HepG2 (cell line): ENCODE measurements at regions not wholly inside any gene's neighbourhood (a gene's known extent, or its start where the extent isn't known, plus 50 kb on each side); places are given as distances from the start of the nearest gene placed in this dataset.

ENCODE experiments used
- ATAC-seq: fragments of 200-7000 bp; cut with Tn5 transposase; 3 replicates; pipeline ENCODE4 v1.9.1; 2020; ENCODE audit warnings: mild to moderate bottlenecking, moderate library complexity
- BruUV-seq: library from RNA; stranded (reverse); fragments of 400-500 nt; replicated peaks from 2 replicates; lab custom pipeline; 2021; lab: Mats Ljungman, UMichigan
- CTCF ChIA-PET: fragments of 300-600 bp; formaldehyde crosslinking; extraction: SDS; loops from one replicate; lab custom pipeline; 2021; ENCODE audit warnings: low total read pairs, inconsistent platforms, low intra/inter-chr PET ratio; lab: Yijun Ruan, JAX
- POLR2A ChIA-PET: fragments of 350-600 bp; sonication (Branson Sonifier 250); formaldehyde crosslinking; loops from one replicate; lab custom pipeline; 2020; ENCODE audit warnings: antibody characterized with exemption, inconsistent platforms; lab: Yijun Ruan, JAX
- DNase-seq: peaks from one replicate; pipeline ENCODE4 v3.0.0-alpha.2; 2015; ENCODE audit warnings: low spot score
- FAIRE-seq: peaks from 3 replicates; lab custom pipeline; 2011; peaks lifted over from hg19 to GRCh38; lab: Jason Lieb, UNC
- H2AFZ ChIP-seq: one replicate; pipeline ENCODE4 v1.6.1; 2011; ENCODE audit warnings: low read length, inconsistent platforms
- H3K27ac ChIP-seq: fragments of 300-600 bp; 3 replicates; pipeline ENCODE4 v1.8.0; 2011; ENCODE audit warnings: mixed run types, mild to moderate bottlenecking, mixed read lengths, low read length, inconsistent platforms; ENCODE audit not compliant: insufficient read depth; ENCODE audit errors: extremely low read length
- H3K27me3 ChIP-seq, 2 experiments: fragments of 200-600 bp in 1 of 2; 2 replicates in 1 of 2; 3 replicates in 1 of 2; pipeline versions ENCODE4 v1.6.0 to v1.8.0; 2011; ENCODE audit warnings: low read length in 2 of 2, mild to moderate bottlenecking in 2 of 2, moderate library complexity in 2 of 2, inconsistent platforms in 1 of 2; ENCODE audit not compliant: insufficient read depth in 2 of 2, control insufficient read depth in 1 of 2
- H3K36me3 ChIP-seq, 2 experiments: fragments of 200-600 bp in 1 of 2; replicated peaks in 1 of 2; 2 replicates in 1 of 2; 3 replicates in 1 of 2; pipeline versions ENCODE4 v1.5.1 to v1.8.0; 2011; ENCODE audit warnings: low read length in 2 of 2, inconsistent platforms in 1 of 2; ENCODE audit not compliant: insufficient read depth in 2 of 2, control insufficient read depth in 1 of 2
- H3K4me1 ChIP-seq: 2 replicates; pipeline ENCODE4 v1.5.1; 2012; ENCODE audit warnings: low read length, inconsistent platforms; ENCODE audit not compliant: insufficient read depth
- H3K4me2 ChIP-seq: 2 replicates; pipeline ENCODE4 v1.6.0; 2011; ENCODE audit warnings: low read depth, low read length, inconsistent platforms
- H3K4me3 ChIP-seq, 3 experiments: fragments of 200-600 bp in 1 of 3; sonication (generic), shearing (Covaris generic) in 1 of 3; replicated peaks in 1 of 3; 2 replicates each; pipeline ENCODE4 v1.5.1; 2011 to 2016; ENCODE audit warnings: low read length in 3 of 3, inconsistent platforms in 2 of 3, low read depth in 2 of 3, mild to moderate bottlenecking in 2 of 3, control low read depth in 1 of 3, mixed read lengths in 1 of 3; ENCODE audit not compliant: insufficient read depth in 1 of 3
- H3K79me2 ChIP-seq: one replicate; pipeline ENCODE4 v1.6.1; 2011; ENCODE audit warnings: low read length, inconsistent platforms; ENCODE audit not compliant: insufficient read depth
- H3K9ac ChIP-seq: 2 replicates; pipeline ENCODE4 v1.6.0; 2011; ENCODE audit warnings: mild to moderate bottlenecking, low read depth, low read length, inconsistent platforms; ENCODE audit not compliant: insufficient read depth
- H3K9me3 ChIP-seq: 2 replicates; pipeline ENCODE4 v1.5.1; 2012; ENCODE audit warnings: mild to moderate bottlenecking, low read length
- H4K20me1 ChIP-seq: 2 replicates; pipeline ENCODE4 v1.6.0; 2011; ENCODE audit warnings: inconsistent platforms, mild to moderate bottlenecking, low read length, moderate library complexity; ENCODE audit not compliant: insufficient read depth
- CBX1 ChIP-seq: IDR thresholded peaks from one replicate; pipeline ENCODE4 v1.6.1; 2016; ENCODE audit warnings: antibody characterized with exemption, low read depth
- HDAC1 ChIP-seq: sonication (generic); formaldehyde crosslinking; IDR thresholded peaks from 2 replicates; pipeline ENCODE4 v1.5.1; 2020; ENCODE audit warnings: mild to moderate bottlenecking, missing genetic modification reagents
- KLF11 ChIP-seq: IDR thresholded peaks from 2 replicates; pipeline ENCODE4 v1.6.1; 2016; ENCODE audit warnings: missing compliant biosample characterization
- MTF2 ChIP-seq: sonication (generic); formaldehyde crosslinking; IDR thresholded peaks from 2 replicates; pipeline ENCODE4 v1.5.0; 2020; ENCODE audit warnings: missing genetic modification reagents, borderline replicate concordance
- NFKBIZ ChIP-seq: IDR thresholded peaks from 2 replicates; pipeline ENCODE4 v1.6.1; 2018; ENCODE audit warnings: missing genetic modification reagents, missing compliant biosample characterization
- NFRKB ChIP-seq: fragments of 450-650 bp; IDR thresholded peaks from 2 replicates; pipeline ENCODE4 v1.6.1; 2017
- WIZ ChIP-seq: sonication (generic); formaldehyde crosslinking; IDR thresholded peaks from 2 replicates; pipeline ENCODE4 v1.5.1; 2020; ENCODE audit warnings: mild to moderate bottlenecking, missing genetic modification reagents
- ZNF10 ChIP-seq: sonication (generic); formaldehyde crosslinking; IDR thresholded peaks from 2 replicates; pipeline ENCODE4 v1.4.0; 2020; ENCODE audit warnings: mild to moderate bottlenecking, low read depth, missing genetic modification reagents, borderline replicate concordance
- ZNF101 ChIP-seq: sonication (generic); formaldehyde crosslinking; IDR thresholded peaks from 2 replicates; pipeline ENCODE4 v1.4.0; 2020; ENCODE audit warnings: mild to moderate bottlenecking, low read depth, missing genetic modification reagents, borderline replicate concordance
- ZNF274 ChIP-seq: sonication (generic); formaldehyde crosslinking; IDR thresholded peaks from 2 replicates; pipeline ENCODE4 v1.5.1; 2020; ENCODE audit warnings: mild to moderate bottlenecking, missing genetic modification reagents
- ZNF660 ChIP-seq: sonication (generic); formaldehyde crosslinking; IDR thresholded peaks from 2 replicates; pipeline ENCODE4 v1.5.1; 2020; ENCODE audit warnings: mild to moderate bottlenecking, low read depth, missing genetic modification reagents, borderline replicate concordance
- ZNF780A ChIP-seq: sonication (generic); formaldehyde crosslinking; IDR thresholded peaks from 2 replicates; pipeline ENCODE4 v1.8.0; 2022; ENCODE audit warnings: mild to moderate bottlenecking, missing genetic modification reagents, moderate library complexity
- WGBS: methylation state at CpG from one replicate; pipeline ENCODE4 v1.1.6; 2017; ENCODE audit warnings: low lambda C conversion rate; 5-methylcytosine and 5-hydroxymethylcytosine counted together
- in situ Hi-C: cut with HindIII; loops from 2 replicates; pipeline ENCODE4 v1.10.0; 2017; ENCODE audit warnings: low pct_unique_long_range_greater_than_20kb; ENCODE audit not compliant: extremely low pct_ligation_motif_present
- intact Hi-C: fragments of 100-400 bp; cut with micrococcal nuclease; formaldehyde crosslinking; loops from one replicate; pipeline ENCODE4 v1.10.0; 2022; ENCODE audit not compliant: unreplicated experiment
- TF ChIP-seq, protein P1 (sequence below): sonication (generic); formaldehyde crosslinking; IDR thresholded peaks from 2 replicates; pipeline ENCODE4 v1.8.1; 2023; ENCODE audit warnings: mild to moderate bottlenecking, missing genetic modification reagents, borderline replicate concordance
- TF ChIP-seq, protein P2 (sequence below): sonication (generic); formaldehyde crosslinking; IDR thresholded peaks from 2 replicates; pipeline ENCODE4 v1.4.0; 2020; ENCODE audit warnings: low read depth, mild to moderate bottlenecking, missing genetic modification reagents
- TF ChIP-seq, protein P3 (sequence below): sonication (generic); formaldehyde crosslinking; IDR thresholded peaks from 2 replicates; pipeline ENCODE4 v1.4.0; 2020; ENCODE audit warnings: missing genetic modification reagents, mild to moderate bottlenecking, borderline replicate concordance
- TF ChIP-seq, protein P4 (sequence below): sonication (generic); formaldehyde crosslinking; IDR thresholded peaks from 2 replicates; pipeline ENCODE4 v1.5.1; 2020; ENCODE audit warnings: missing genetic modification reagents, mild to moderate bottlenecking, borderline replicate concordance

DNA sequence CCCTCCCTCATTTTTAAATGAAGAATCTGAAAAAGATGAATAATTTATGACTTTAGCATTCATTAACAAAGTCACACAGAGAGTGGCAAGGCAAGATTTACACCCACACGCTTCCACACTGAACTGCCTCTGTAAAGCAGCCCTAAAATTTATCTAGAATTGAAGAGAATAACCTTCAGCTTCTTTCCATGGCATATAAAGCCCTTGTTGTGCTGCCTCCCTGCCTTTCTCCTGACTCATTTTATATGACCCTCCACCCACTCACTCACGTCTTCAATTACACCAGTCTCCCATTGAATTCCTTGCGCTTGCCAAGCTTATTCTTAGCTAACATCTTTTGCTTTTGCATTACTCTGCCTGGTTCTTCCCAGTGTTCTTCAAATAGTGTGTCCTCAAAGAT, 2649.3 kb downstream of the PCDH7 start:
- CTCF ChIA-PET = no interaction called here
- POLR2A ChIA-PET = no interaction called here

More for the DNA sequence above, 2649.3 kb downstream of the PCDH7 start:
- no peaks in the 10 kb centered on the region for H3K79me2 ChIP-seq
- no TSS peak for BruUV-seq
- H3K9ac ChIP-seq = no peak overlapping the region
- H3K27ac ChIP-seq = no peak overlapping the region
- FAIRE-seq = no peak
- DNase-seq = no peak
- H3K4me2 ChIP-seq = no peak overlapping the region
- H3K4me1 ChIP-seq = no peaks in the 10 kb centered on the region
- H3K36me3 ChIP-seq = no peaks in the 10 kb centered on the region
- intact Hi-C loops (no loop called here), in situ Hi-C loops (no loop called here)
- H3K9me3 ChIP-seq = peaks cover 33% of the 10 kb centered on the region
- H2AFZ ChIP-seq = no peak overlapping the region
- no peak for TF ChIP-seq ZNF10 (CRISPR knock-in tag)
- TF ChIP-seq WIZ (CRISPR knock-in tag) = no peak
- TF ChIP-seq ZNF780A (CRISPR knock-in tag) = no peak
- TF ChIP-seq, protein P1, sequence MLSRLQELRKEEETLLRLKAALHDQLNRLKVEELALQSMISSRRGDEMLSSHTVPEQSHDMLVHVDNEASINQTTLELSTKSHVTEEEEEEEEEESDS (CRISPR knock-in tag) = no peak
- no peak for TF ChIP-seq ZNF274 (CRISPR knock-in tag)
- no peak for TF ChIP-seq ZNF660 (CRISPR knock-in tag)
- no peak for TF ChIP-seq KLF11 (CRISPR knock-in tag)
- TF ChIP-seq MTF2 = no peak
- TF ChIP-seq, protein P2, sequence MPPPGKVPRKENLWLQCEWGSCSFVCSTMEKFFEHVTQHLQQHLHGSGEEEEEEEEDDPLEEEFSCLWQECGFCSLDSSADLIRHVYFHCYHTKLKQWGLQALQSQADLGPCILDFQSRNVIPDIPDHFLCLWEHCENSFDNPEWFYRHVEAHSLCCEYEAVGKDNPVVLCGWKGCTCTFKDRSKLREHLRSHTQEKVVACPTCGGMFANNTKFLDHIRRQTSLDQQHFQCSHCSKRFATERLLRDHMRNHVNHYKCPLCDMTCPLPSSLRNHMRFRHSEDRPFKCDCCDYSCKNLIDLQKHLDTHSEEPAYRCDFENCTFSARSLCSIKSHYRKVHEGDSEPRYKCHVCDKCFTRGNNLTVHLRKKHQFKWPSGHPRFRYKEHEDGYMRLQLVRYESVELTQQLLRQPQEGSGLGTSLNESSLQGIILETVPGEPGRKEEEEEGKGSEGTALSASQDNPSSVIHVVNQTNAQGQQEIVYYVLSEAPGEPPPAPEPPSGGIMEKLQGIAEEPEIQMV (CRISPR knock-in tag) = no peak
- TF ChIP-seq HDAC1 (CRISPR knock-in tag) = no peak
- TF ChIP-seq, protein P3, sequence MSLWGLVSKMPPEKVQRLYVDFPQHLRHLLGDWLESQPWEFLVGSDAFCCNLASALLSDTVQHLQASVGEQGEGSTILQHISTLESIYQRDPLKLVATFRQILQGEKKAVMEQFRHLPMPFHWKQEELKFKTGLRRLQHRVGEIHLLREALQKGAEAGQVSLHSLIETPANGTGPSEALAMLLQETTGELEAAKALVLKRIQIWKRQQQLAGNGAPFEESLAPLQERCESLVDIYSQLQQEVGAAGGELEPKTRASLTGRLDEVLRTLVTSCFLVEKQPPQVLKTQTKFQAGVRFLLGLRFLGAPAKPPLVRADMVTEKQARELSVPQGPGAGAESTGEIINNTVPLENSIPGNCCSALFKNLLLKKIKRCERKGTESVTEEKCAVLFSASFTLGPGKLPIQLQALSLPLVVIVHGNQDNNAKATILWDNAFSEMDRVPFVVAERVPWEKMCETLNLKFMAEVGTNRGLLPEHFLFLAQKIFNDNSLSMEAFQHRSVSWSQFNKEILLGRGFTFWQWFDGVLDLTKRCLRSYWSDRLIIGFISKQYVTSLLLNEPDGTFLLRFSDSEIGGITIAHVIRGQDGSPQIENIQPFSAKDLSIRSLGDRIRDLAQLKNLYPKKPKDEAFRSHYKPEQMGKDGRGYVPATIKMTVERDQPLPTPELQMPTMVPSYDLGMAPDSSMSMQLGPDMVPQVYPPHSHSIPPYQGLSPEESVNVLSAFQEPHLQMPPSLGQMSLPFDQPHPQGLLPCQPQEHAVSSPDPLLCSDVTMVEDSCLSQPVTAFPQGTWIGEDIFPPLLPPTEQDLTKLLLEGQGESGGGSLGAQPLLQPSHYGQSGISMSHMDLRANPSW (CRISPR knock-in tag) = no peak
- TF ChIP-seq, protein P4, sequence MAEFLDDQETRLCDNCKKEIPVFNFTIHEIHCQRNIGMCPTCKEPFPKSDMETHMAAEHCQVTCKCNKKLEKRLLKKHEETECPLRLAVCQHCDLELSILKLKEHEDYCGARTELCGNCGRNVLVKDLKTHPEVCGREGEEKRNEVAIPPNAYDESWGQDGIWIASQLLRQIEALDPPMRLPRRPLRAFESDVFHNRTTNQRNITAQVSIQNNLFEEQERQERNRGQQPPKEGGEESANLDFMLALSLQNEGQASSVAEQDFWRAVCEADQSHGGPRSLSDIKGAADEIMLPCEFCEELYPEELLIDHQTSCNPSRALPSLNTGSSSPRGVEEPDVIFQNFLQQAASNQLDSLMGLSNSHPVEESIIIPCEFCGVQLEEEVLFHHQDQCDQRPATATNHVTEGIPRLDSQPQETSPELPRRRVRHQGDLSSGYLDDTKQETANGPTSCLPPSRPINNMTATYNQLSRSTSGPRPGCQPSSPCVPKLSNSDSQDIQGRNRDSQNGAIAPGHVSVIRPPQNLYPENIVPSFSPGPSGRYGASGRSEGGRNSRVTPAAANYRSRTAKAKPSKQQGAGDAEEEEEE = no peak
- TF ChIP-seq NFKBIZ = no peak
- TF ChIP-seq ZNF101 (CRISPR knock-in tag) = no peak
- TF ChIP-seq CBX1 = no peak
- TF ChIP-seq NFRKB = no peak
- H3K27me3 ChIP-seq = no peaks in the 10 kb centered on the region
- no peak for ATAC-seq
- WGBS = 15% methylated on average over 3 of the region's 3 CpGs
- no peak overlapping the region for H3K4me3 ChIP-seq
- no peaks in the 10 kb centered on the region for H4K20me1 ChIP-seq
